ENCODE measurements at regions not wholly inside any gene's neighbourhood (a gene's known extent, or its start where the extent isn't known, plus 50 kb on each side); places are given as distances from the start of the nearest gene placed in this dataset.

GRCh38 chr6:146898888-146899227, 300.1 kb downstream of the ADGB start:
- DNase-seq (ENCODE audit: low read depth) = no peak
- H3K4me3 ChIP-seq (ENCODE audit: low read depth, low read length) = no peak overlapping the region
- TF ChIP-seq CTCF (IDR thresholded peaks at IDR 0.05; ENCODE audit: low read depth, low read length) (no peak), POLR2A (IDR thresholded peaks at IDR 0.05; ENCODE audit: extremely low read depth, insufficient read length) (no peak), MAX (IDR thresholded peaks at IDR 0.05; ENCODE audit: low read depth, low read length) (no peak), MYC (IDR thresholded peaks at IDR 0.05; ENCODE audit: low read depth, low read length) (no peak)

GRCh38 chr6:146901940-146902816, 302.0 kb upstream of the STXBP5 start:
- peak; percentile 45 for DNase-seq (ENCODE audit: low read depth)
- H3K4me3 ChIP-seq (ENCODE audit: low read depth, low read length) = no peak overlapping the region
- TF ChIP-seq MAX (IDR thresholded peaks at IDR 0.05; ENCODE audit: low read depth, low read length) = peak; percentile 7; the same call in 1 of the 2 replicates
- no peak for TF ChIP-seq POLR2A (IDR thresholded peaks at IDR 0.05; ENCODE audit: extremely low read depth, insufficient read length)
- TF ChIP-seq MYC (IDR thresholded peaks at IDR 0.05; ENCODE audit: low read depth, low read length) = no peak

- no peak for TF ChIP-seq POLR2A (IDR thresholded peaks at IDR 0.05; ENCODE audit: extremely low read depth, insufficient read length)
- TF ChIP-seq CTCF (IDR thresholded peaks at IDR 0.05; ENCODE audit: low read depth, low read length) = no peak
- 0 out of 2 replicates have a peak, but pooled peaks have one; percentile 0 for TF ChIP-seq MAX (IDR thresholded peaks at IDR 0.05; ENCODE audit: low read depth, low read length)
- no peak for TF ChIP-seq MYC (IDR thresholded peaks at IDR 0.05; ENCODE audit: low read depth, low read length)
- no peak for DNase-seq (ENCODE audit: low read depth)
- H3K4me3 ChIP-seq (ENCODE audit: low read depth, low read length) = no peak overlapping the region
Measured at GRCh38 chr6:146902846-146903245, 301.4 kb upstream of the STXBP5 start.

GRCh38 chr6:146903451-146903850, 300.8 kb upstream of the STXBP5 start:
- peak; percentile 32 for DNase-seq (ENCODE audit: low read depth)
- no peak overlapping the region for H3K4me3 ChIP-seq (ENCODE audit: low read depth, low read length)
- TF ChIP-seq MAX (IDR thresholded peaks at IDR 0.05; ENCODE audit: low read depth, low read length) = no peak
- TF ChIP-seq MYC (IDR thresholded peaks at IDR 0.05; ENCODE audit: low read depth, low read length) = no peak
- no peak for TF ChIP-seq POLR2A (IDR thresholded peaks at IDR 0.05; ENCODE audit: extremely low read depth, insufficient read length)
- no peak for TF ChIP-seq CTCF (IDR thresholded peaks at IDR 0.05; ENCODE audit: low read depth, low read length)

- TF ChIP-seq CTCF (IDR thresholded peaks at IDR 0.05; ENCODE audit: low read depth, low read length) = no peak
- no peak for TF ChIP-seq MAX (IDR thresholded peaks at IDR 0.05; ENCODE audit: low read depth, low read length)
- no peak for TF ChIP-seq MYC (IDR thresholded peaks at IDR 0.05; ENCODE audit: low read depth, low read length)
- no peak for TF ChIP-seq POLR2A (IDR thresholded peaks at IDR 0.05; ENCODE audit: extremely low read depth, insufficient read length)
- no peak overlapping the region for H3K4me3 ChIP-seq (ENCODE audit: low read depth, low read length)
- DNase-seq (ENCODE audit: low read depth) = no peak
Measured at GRCh38 chr6:146904596-146904995, 299.6 kb upstream of the STXBP5 start.

- no peak for TF ChIP-seq CTCF (IDR thresholded peaks at IDR 0.05; ENCODE audit: low read depth, low read length)
- H3K4me3 ChIP-seq (ENCODE audit: low read depth, low read length) = no peak overlapping the region
- no peak for DNase-seq (ENCODE audit: low read depth)
Measured at GRCh38 chr6:146905181-146905704, 299.0 kb upstream of the STXBP5 start.
